Adrenal gland (tissue), 9 donors: ENCODE measurements at regions not wholly inside any gene's neighbourhood (a gene's known extent, or its start where the extent isn't known, plus 50 kb on each side); places are given as distances from the start of the nearest gene placed in this dataset.

Experiments used
- DNase-seq, 7 donors: peaks; one replicate each; pipeline ENCODE4 v3.0.0-alpha.2; 2019 to 2020
- H3K27ac ChIP-seq, 5 donors: fragments of 200-600 bp; sonication (generic) in 4 of 5; 1 replicate in 3 of 5; 2 replicates in 2 of 5; pipeline versions ENCODE4 v1.5.1 to v1.8.0; 2016 to 2020; ENCODE audit warnings: mild to moderate bottlenecking in 1 of 5
- H3K27me3 ChIP-seq: fragments of 200-600 bp; 2 replicates; pipeline ENCODE4 v1.8.0; 2021
- H3K36me3 ChIP-seq, 2 donors: fragments of 200-600 bp; replicated peaks in 1 of 2; 1 replicate in 1 of 2; 2 replicates in 1 of 2; pipeline versions ENCODE4 v1.5.1 to v1.8.0; 2018 to 2022
- H3K4me1 ChIP-seq, 2 donors: fragments of 200-600 bp; replicated peaks in 1 of 2; 1 replicate in 1 of 2; 2 replicates in 1 of 2; pipeline versions ENCODE4 v1.5.1 to v1.8.0; 2018 to 2021
- H3K4me3 ChIP-seq, 4 donors: fragments of 200-600 bp; sonication (generic) in 3 of 4; one replicate each; pipeline ENCODE4 v1.5.1; 2016 to 2018
- H3K9me3 ChIP-seq, 3 donors: fragments of 200-600 bp; sonication (generic) in 1 of 3; replicated peaks in 1 of 3; 1 replicate in 2 of 3; 2 replicates in 1 of 3; pipeline versions ENCODE4 v1.5.1 to v1.8.0; 2016 to 2021
- CTCF ChIP-seq, 6 experiments: fragments of 450-650 bp in 4 of 6; fragments of 200-600 bp in 2 of 6; sonication (generic) in 1 of 6; IDR thresholded peaks; 1 replicate in 5 of 6; 2 replicates in 1 of 6; pipeline versions ENCODE4 v1.5.1 to v1.8.0; 2016 to 2021; ENCODE audit warnings: antibody characterized with exemption in 6 of 6, mild to moderate bottlenecking in 2 of 6, moderate library complexity in 1 of 6
- POLR2A ChIP-seq, 2 donors: fragments of 450-650 bp; IDR thresholded peaks; one replicate each; pipeline ENCODE4 v1.6.1; 2017; ENCODE audit warnings: antibody characterized with exemption in 2 of 2, mild to moderate bottlenecking in 2 of 2, moderate library complexity in 1 of 2
- WGBS, 4 donors: extraction: QIAGEN DNeasy Blood & Tissue Kit in 2 of 4; methylation state at CpG; one replicate each; pipeline versions ENCODE4 v1.1.5 to v1.1.7; 2013 to 2017; 5-methylcytosine and 5-hydroxymethylcytosine counted together
- intact Hi-C, 2 donors: fragments of 100-400 bp; cut with DNase I; formaldehyde crosslinking; loops; one replicate each; pipeline versions ENCODE4 v1.14.1 to v1.15.0; 2022 to 2023
- donor health status: healthy with polysubstance abuse.
- donor health status: Bipolar disorder and iron deficiency.
- donor health status: DM: yes; HTN: yes; CAD: no.
- donor health status: DM: no; HTN: no; CAD: no.
- donor health status: DM: no; HTN: no; CAD: no.

GRCh38 chr2:65583061-65583460 lies 150.7 kb upstream of the SPRED2 start:
- Histone ChIP-seq H3K27ac (no peak overlapping the region), H3K9me3 (no peaks in the 10 kb centered on the region), H3K4me1 (no peaks in the 10 kb centered on the region), H3K4me3 (no peak overlapping the region), H3K36me3 (no peaks in the 10 kb centered on the region), H3K27me3 (no peaks in the 10 kb centered on the region)
- intact Hi-C loops: no loop called here
- 81 to 90% (median 83%) methylated on average over 10 to 11 of the region's 11 CpGs for WGBS, 4 donors
- TF ChIP-seq POLR2A (IDR thresholded peaks at IDR 0.05): no peak
- no peak for TF ChIP-seq CTCF (IDR thresholded peaks at IDR 0.05)
- no peak for DNase-seq

GRCh38 chr2:65582364-65582763 lies 150.0 kb upstream of the SPRED2 start:
- intact Hi-C loops: no loop called here

DNA sequence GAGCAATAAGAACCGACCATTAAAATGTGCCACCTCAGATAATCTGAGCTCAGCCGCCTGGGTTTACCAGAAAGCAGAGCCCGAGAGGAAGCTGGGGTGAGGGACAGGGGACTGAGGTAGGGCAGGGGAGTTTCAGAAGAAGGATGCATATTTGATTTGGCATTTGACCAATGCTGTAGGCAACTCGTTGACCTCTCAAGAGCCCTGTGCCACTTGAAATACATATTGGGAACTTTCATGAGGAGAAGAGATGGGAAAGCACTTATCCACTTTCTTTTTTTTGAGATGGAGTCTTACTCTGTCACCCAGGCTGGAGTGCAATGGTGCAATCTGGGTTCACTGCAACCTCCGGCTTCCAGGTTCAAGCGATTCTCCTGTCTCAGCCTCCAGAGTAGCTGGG lies 148.4 kb upstream of the SPRED2 start:
- no peaks in the 10 kb centered on the region for H3K36me3 ChIP-seq
- 78 to 88% (median 83%) methylated on average over 6 of the region's 6 CpGs for WGBS, 4 donors
- no peak overlapping the region for H3K27ac ChIP-seq
- no peaks in the 10 kb centered on the region for H3K9me3 ChIP-seq
- intact Hi-C loops: no loop called here
- no peak for DNase-seq
- TF ChIP-seq CTCF (IDR thresholded peaks at IDR 0.05): no peak
- TF ChIP-seq POLR2A (IDR thresholded peaks at IDR 0.05): no peak
- no peaks in the 10 kb centered on the region for H3K4me1 ChIP-seq
- H3K4me3 ChIP-seq: no peak overlapping the region
- H3K27me3 ChIP-seq: no peaks in the 10 kb centered on the region

More at GRCh38 chr2:65582364-65582763, 150.0 kb upstream of the SPRED2 start:
- Histone ChIP-seq H3K9me3 (no peaks in the 10 kb centered on the region), H3K4me1 (no peaks in the 10 kb centered on the region), H3K27me3 (no peaks in the 10 kb centered on the region), H3K4me3 (no peak overlapping the region), H3K36me3 (no peaks in the 10 kb centered on the region), H3K27ac (no peak overlapping the region)
- no peak for TF ChIP-seq POLR2A (IDR thresholded peaks at IDR 0.05)
- no peak for TF ChIP-seq CTCF (IDR thresholded peaks at IDR 0.05)
- no peak for DNase-seq
- 86 to 98% (median 93%) methylated on average over 5 of the region's 5 CpGs for WGBS, 4 donors

GRCh38 chr2:65579506-65580235 lies 147.3 kb upstream of the SPRED2 start:
- DNase-seq: no peak
- Histone ChIP-seq H3K36me3 (no peaks in the 10 kb centered on the region), H3K27me3 (no peaks in the 10 kb centered on the region), H3K9me3 (no peaks in the 10 kb centered on the region), H3K4me1 (no peaks in the 10 kb centered on the region), H3K4me3 (no peak overlapping the region), H3K27ac (no peak overlapping the region)
- WGBS, 4 donors: 79 to 88% (median 82%) methylated on average over 8 to 10 of the region's 10 CpGs
- intact Hi-C loops: loop anchor here in 1 of 2 donors (10.0 kb wide), 1 partner anchor 665 kb away; no protein-coding TSS in a partner anchor
- TF ChIP-seq CTCF (IDR thresholded peaks at IDR 0.05) (no peak), POLR2A (IDR thresholded peaks at IDR 0.05) (no peak)
